ENCODE measurements at regions not wholly inside any gene's neighbourhood (a gene's known extent, or its start where the extent isn't known, plus 50 kb on each side); places are given as distances from the start of the nearest gene placed in this dataset.

- no peak for DNase-seq (ENCODE audit: low read depth)
- H3K4me3 ChIP-seq (ENCODE audit: low read length), result no peak overlapping the region
- no peak for TF ChIP-seq CTCF (conservative IDR thresholded peaks at IDR 0.05; ENCODE audit: low read length)
These were observed 344.8 kb downstream of the CHRM3 start for GRCh38 chr1:239731082-239731748.

GRCh38 chr1:239732770-239733169, 346.4 kb downstream of the CHRM3 start:
- no peak for DNase-seq (ENCODE audit: low read depth)
- TF ChIP-seq CTCF (conservative IDR thresholded peaks at IDR 0.05; ENCODE audit: low read length), result no peak
- H3K4me3 ChIP-seq (ENCODE audit: low read length), result no peak overlapping the region

GRCh38 chr1:239733995-239734394, 347.6 kb downstream of the CHRM3 start:
- TF ChIP-seq CTCF (conservative IDR thresholded peaks at IDR 0.05; ENCODE audit: low read length), result no peak
- no peak overlapping the region for H3K4me3 ChIP-seq (ENCODE audit: low read length)
- no peak for DNase-seq (ENCODE audit: low read depth)

GRCh38 chr1:239735111-239735510, 348.7 kb downstream of the CHRM3 start:
- TF ChIP-seq CTCF (conservative IDR thresholded peaks at IDR 0.05; ENCODE audit: low read length), result no peak
- no peak for DNase-seq (ENCODE audit: low read depth)
- no peak overlapping the region for H3K4me3 ChIP-seq (ENCODE audit: low read length)

GRCh38 chr1:239736479-239736878, 350.1 kb downstream of the CHRM3 start:
- no peak overlapping the region for H3K4me3 ChIP-seq (ENCODE audit: low read length)
- no peak for DNase-seq (ENCODE audit: low read depth)
- TF ChIP-seq CTCF (conservative IDR thresholded peaks at IDR 0.05; ENCODE audit: low read length), result no peak

GRCh38 chr1:239739375-239739774, 352.3 kb upstream of the FMN2 start:
- DNase-seq (ENCODE audit: low read depth), result no peak
- no peak for TF ChIP-seq CTCF (conservative IDR thresholded peaks at IDR 0.05; ENCODE audit: low read length)
- H3K4me3 ChIP-seq (ENCODE audit: low read length), result no peak overlapping the region

GRCh38 chr1:239739919-239740318, 351.8 kb upstream of the FMN2 start:
- no peak for DNase-seq (ENCODE audit: low read depth)
- TF ChIP-seq CTCF (conservative IDR thresholded peaks at IDR 0.05; ENCODE audit: low read length), result no peak
- H3K4me3 ChIP-seq (ENCODE audit: low read length), result no peak overlapping the region

All from AG10803 (cell line).